Hepatocyte (in vitro differentiated cells): ENCODE measurements at regions not wholly inside any gene's neighbourhood (a gene's known extent, or its start where the extent isn't known, plus 50 kb on each side); places are given as distances from the start of the nearest gene placed in this dataset.

Source experiments
- EZH2phosphoT487 ChIP-seq: fragments of 200-600 bp; sonication (generic); IDR thresholded peaks from one replicate; pipeline ENCODE4 v1.6.1; 2018; ENCODE audit warnings: antibody characterized with exemption, mild to moderate bottlenecking, low read depth, moderate library complexity; ENCODE audit not compliant: unreplicated experiment, severe bottlenecking
- TF ChIP-seq, protein P1 (sequence below): fragments of 200-600 bp; sonication (generic); IDR thresholded peaks from 2 replicates; pipeline ENCODE4 v1.5.1; 2016; ENCODE audit warnings: antibody characterized with exemption, mild to moderate bottlenecking; ENCODE audit not compliant: poor library complexity

GRCh38 chr21:29423099-29423870, 124.6 kb downstream of the BACH1 start:
- TF ChIP-seq, protein P1, sequence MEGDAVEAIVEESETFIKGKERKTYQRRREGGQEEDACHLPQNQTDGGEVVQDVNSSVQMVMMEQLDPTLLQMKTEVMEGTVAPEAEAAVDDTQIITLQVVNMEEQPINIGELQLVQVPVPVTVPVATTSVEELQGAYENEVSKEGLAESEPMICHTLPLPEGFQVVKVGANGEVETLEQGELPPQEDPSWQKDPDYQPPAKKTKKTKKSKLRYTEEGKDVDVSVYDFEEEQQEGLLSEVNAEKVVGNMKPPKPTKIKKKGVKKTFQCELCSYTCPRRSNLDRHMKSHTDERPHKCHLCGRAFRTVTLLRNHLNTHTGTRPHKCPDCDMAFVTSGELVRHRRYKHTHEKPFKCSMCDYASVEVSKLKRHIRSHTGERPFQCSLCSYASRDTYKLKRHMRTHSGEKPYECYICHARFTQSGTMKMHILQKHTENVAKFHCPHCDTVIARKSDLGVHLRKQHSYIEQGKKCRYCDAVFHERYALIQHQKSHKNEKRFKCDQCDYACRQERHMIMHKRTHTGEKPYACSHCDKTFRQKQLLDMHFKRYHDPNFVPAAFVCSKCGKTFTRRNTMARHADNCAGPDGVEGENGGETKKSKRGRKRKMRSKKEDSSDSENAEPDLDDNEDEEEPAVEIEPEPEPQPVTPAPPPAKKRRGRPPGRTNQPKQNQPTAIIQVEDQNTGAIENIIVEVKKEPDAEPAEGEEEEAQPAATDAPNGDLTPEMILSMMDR = no peak
- no peak for TF ChIP-seq EZH2phosphoT487
